NCI-H2081 treated with DMSO at 0.1 percent for 48 hours (cell line): ENCODE measurements at regions not wholly inside any gene's neighbourhood (a gene's known extent, or its start where the extent isn't known, plus 50 kb on each side); places are given as distances from the start of the nearest gene placed in this dataset.

ENCODE experiments used
- DNase-seq: peaks from one replicate; lab custom pipeline; 2025; lab: John Stamatoyannopoulos, UW

- DNase-seq: no peak
Measured at GRCh38 chr12:24603371-24603770, 345.5 kb downstream of the BCAT1 start.

- DNase-seq: no peak
Measured at GRCh38 chr12:24600996-24601395, 347.9 kb downstream of the BCAT1 start.

- no peak for DNase-seq
Measured at GRCh38 chr12:24600551-24600950, 348.4 kb downstream of the BCAT1 start.

GRCh38 chr12:24599736-24600135, 349.2 kb downstream of the BCAT1 start:
- no peak for DNase-seq

GRCh38 chr12:24597580-24597979, 351.3 kb downstream of the BCAT1 start:
- no peak for DNase-seq

- DNase-seq: peak; percentile 13
Measured at GRCh38 chr12:24596768-24597388, 352.0 kb downstream of the BCAT1 start.

- no peak for DNase-seq
Measured at GRCh38 chr12:24595652-24596235, 353.2 kb downstream of the BCAT1 start.

- DNase-seq: no peak
Measured at GRCh38 chr12:24591715-24592440, 357.0 kb downstream of the BCAT1 start.

- no peak for DNase-seq
Measured at GRCh38 chr12:24591079-24591626, 357.7 kb downstream of the BCAT1 start.

- no peak for DNase-seq
Measured at GRCh38 chr12:24586293-24586692, 362.6 kb downstream of the BCAT1 start.

GRCh38 chr12:24584032-24584675, 364.7 kb downstream of the BCAT1 start:
- no peak for DNase-seq

GRCh38 chr12:24582954-24583601, 365.8 kb downstream of the BCAT1 start:
- no peak for DNase-seq

- DNase-seq: no peak
Measured at GRCh38 chr12:24574538-24574937, 374.4 kb downstream of the BCAT1 start.

GRCh38 chr12:24573621-24574020, 375.3 kb downstream of the BCAT1 start:
- no peak for DNase-seq

GRCh38 chr12:24565300-24565699, 383.6 kb downstream of the BCAT1 start:
- no peak for DNase-seq

- peak; percentile 2 for DNase-seq
Measured at GRCh38 chr12:24562771-24563431, 386.0 kb downstream of the BCAT1 start.

- DNase-seq: no peak
Measured at GRCh38 chr12:24561882-24562770, 386.8 kb downstream of the BCAT1 start.

GRCh38 chr12:24561411-24561871, 387.5 kb downstream of the BCAT1 start:
- DNase-seq: no peak

GRCh38 chr12:24560831-24561271, 388.1 kb downstream of the BCAT1 start:
- no peak for DNase-seq

GRCh38 chr12:24560192-24560775, 388.6 kb downstream of the BCAT1 start:
- DNase-seq: no peak
